Thyroid gland (tissue), 4 donors: ENCODE measurements at regions not wholly inside any gene's neighbourhood (a gene's known extent, or its start where the extent isn't known, plus 50 kb on each side); places are given as distances from the start of the nearest gene placed in this dataset.

Experiments used
- CTCF ChIP-seq, 6 experiments: fragments of 200-600 bp in 3 of 6; fragments of 450-650 bp in 3 of 6; sonication (generic) in 3 of 6; IDR thresholded peaks; one replicate each; pipeline ENCODE4 v1.5.1; 2016 to 2019; ENCODE audit warnings: antibody characterized with exemption in 6 of 6, mild to moderate bottlenecking in 2 of 6, inconsistent platforms in 1 of 6, moderate library complexity in 1 of 6
- POLR2A ChIP-seq, 2 donors: fragments of 450-650 bp; IDR thresholded peaks; one replicate each; pipeline ENCODE4 v1.6.1; 2017; ENCODE audit warnings: antibody characterized with exemption in 2 of 2, mild to moderate bottlenecking in 2 of 2, moderate library complexity in 1 of 2

DNA sequence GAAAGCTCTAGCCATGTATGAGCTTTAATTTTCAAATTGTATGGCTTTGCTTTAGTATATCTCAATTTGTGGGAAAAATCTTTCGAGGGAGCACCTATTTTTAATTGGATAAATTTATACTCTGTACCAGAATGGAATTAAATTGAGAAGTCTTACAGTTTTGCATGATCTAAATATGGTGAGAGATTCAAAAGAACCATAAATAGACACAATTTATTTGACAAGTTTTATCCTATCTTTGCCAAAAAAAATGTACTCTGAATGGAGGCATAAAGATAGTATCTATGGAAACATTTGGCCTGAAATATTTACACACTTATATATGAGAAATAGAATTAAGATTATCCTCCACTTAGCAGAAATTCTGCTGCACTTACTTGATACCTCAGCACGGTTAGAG lies 238.4 kb downstream of the NDUFA10 start:
- TF ChIP-seq CTCF (IDR thresholded peaks at IDR 0.05), result no peak
- TF ChIP-seq POLR2A (IDR thresholded peaks at IDR 0.05), result no peak
